T1000 (cell line): ENCODE measurements at regions not wholly inside any gene's neighbourhood (a gene's known extent, or its start where the extent isn't known, plus 50 kb on each side); places are given as distances from the start of the nearest gene placed in this dataset.
"Not testable (repeated sequence)": the region's sequence is repeated elsewhere in the genome, so short reads cannot be mapped to it uniquely, and the experiment has no call there.

Experiments
- DNase-seq: peaks from one replicate; lab custom pipeline; 2025; ENCODE audit warnings: mixed read lengths; lab: John Stamatoyannopoulos, UW

GRCh38 chr12:71299541-71300376 is 139.8 kb upstream of the LGR5 start:
- no peak for DNase-seq

- no peak for DNase-seq
Measured at GRCh38 chr12:71297930-71298329, 140.1 kb upstream of the TSPAN8 start.

- DNase-seq, result no peak
Measured at GRCh38 chr12:71295953-71296352, 138.2 kb upstream of the TSPAN8 start.

- no peak for DNase-seq
Measured at GRCh38 chr12:71291746-71292145, 133.9 kb upstream of the TSPAN8 start.

- DNase-seq, result no peak
Measured at GRCh38 chr12:71283883-71284282, 126.1 kb upstream of the TSPAN8 start.

- DNase-seq, result no peak
Measured at GRCh38 chr12:71282925-71283324, 125.1 kb upstream of the TSPAN8 start.

GRCh38 chr12:71282020-71282419 is 124.2 kb upstream of the TSPAN8 start:
- DNase-seq, result no peak

- DNase-seq, result no peak
Measured at GRCh38 chr12:71281425-71281824, 123.6 kb upstream of the TSPAN8 start.

GRCh38 chr12:71277866-71278265 is 120.1 kb upstream of the TSPAN8 start:
- no peak for DNase-seq

GRCh38 chr12:71276541-71276940 is 118.7 kb upstream of the TSPAN8 start:
- no peak for DNase-seq

GRCh38 chr12:71270794-71271193 is 113.0 kb upstream of the TSPAN8 start:
- DNase-seq, result not testable (repeated sequence)

GRCh38 chr12:71270057-71270456 is 112.3 kb upstream of the TSPAN8 start:
- no peak for DNase-seq

GRCh38 chr12:71269281-71269598 is 111.4 kb upstream of the TSPAN8 start:
- DNase-seq, result no peak

- DNase-seq, result no peak
Measured at GRCh38 chr12:71268598-71269280, 110.9 kb upstream of the TSPAN8 start.

GRCh38 chr12:71266606-71267005 is 108.8 kb upstream of the TSPAN8 start:
- DNase-seq, result no peak

GRCh38 chr12:71265731-71266130 is 107.9 kb upstream of the TSPAN8 start:
- not testable (repeated sequence) for DNase-seq

GRCh38 chr12:71262466-71262865 is 104.7 kb upstream of the TSPAN8 start:
- DNase-seq, result no peak

GRCh38 chr12:71252473-71252872 is 94.7 kb upstream of the TSPAN8 start:
- no peak for DNase-seq

GRCh38 chr12:71250166-71250565 is 92.4 kb upstream of the TSPAN8 start:
- DNase-seq, result no peak

GRCh38 chr12:71243370-71243769 is 85.6 kb upstream of the TSPAN8 start:
- DNase-seq, result no peak

- DNase-seq, result no peak
Measured at GRCh38 chr12:71242511-71242910, 84.7 kb upstream of the TSPAN8 start.

GRCh38 chr12:71240946-71241345 is 83.1 kb upstream of the TSPAN8 start:
- DNase-seq, result no peak

GRCh38 chr12:71239731-71240130 is 81.9 kb upstream of the TSPAN8 start:
- no peak for DNase-seq

GRCh38 chr12:71237128-71237527 is 79.3 kb upstream of the TSPAN8 start:
- no peak for DNase-seq
